Natural killer cell (primary cell): ENCODE measurements at regions not wholly inside any gene's neighbourhood (a gene's known extent, or its start where the extent isn't known, plus 50 kb on each side); places are given as distances from the start of the nearest gene placed in this dataset.

Experiments
- ATAC-seq, 3 donors: fragments of 150-1000 bp in 2 of 3; fragments of 200-7000 bp in 1 of 3; cut with Tn5 transposase; 1 replicate in 1 of 3; 2 replicates in 2 of 3; pipeline ENCODE4 v1.10.0; 2021; ENCODE audit warnings: mild to moderate bottlenecking in 2 of 3, moderate library complexity in 2 of 3
- DNase-seq, 2 donors: peaks; one replicate each; pipeline versions ENCODE4 v3.0.0 to v3.0.0-alpha.2; 2013 to 2021; ENCODE audit warnings: mixed read lengths in 1 of 2
- H3K27ac ChIP-seq: one replicate; pipeline ENCODE4 v1.5.1; 2013; ENCODE audit warnings: mild to moderate bottlenecking, low read length
- H3K27me3 ChIP-seq: one replicate; pipeline ENCODE4 v1.6.1; 2013; ENCODE audit warnings: low read length; ENCODE audit not compliant: control insufficient read depth, insufficient read depth
- H3K36me3 ChIP-seq: one replicate; pipeline ENCODE4 v1.6.1; 2013; ENCODE audit warnings: low read length; ENCODE audit not compliant: control insufficient read depth, insufficient read depth
- H3K4me1 ChIP-seq: one replicate; pipeline ENCODE4 v1.6.1; 2013; ENCODE audit warnings: low read length; ENCODE audit not compliant: control insufficient read depth, insufficient read depth
- H3K4me3 ChIP-seq: one replicate; pipeline ENCODE4 v1.5.1; 2013; ENCODE audit warnings: low read length
- H3K9me3 ChIP-seq: one replicate; pipeline ENCODE4 v1.6.1; 2013; ENCODE audit warnings: low read length; ENCODE audit not compliant: control insufficient read depth, insufficient read depth
- H3K27ac Mint-ChIP-seq, 2 donors: one replicate each; pipeline ENCODE4 v1.8.0; 2022; ENCODE audit warnings: mild to moderate bottlenecking in 2 of 2, mixed read lengths in 2 of 2, moderate library complexity in 1 of 2
- H3K27me3 Mint-ChIP-seq, 2 donors: one replicate each; pipeline ENCODE4 v1.8.0; 2022; ENCODE audit warnings: low read depth in 2 of 2, mixed read lengths in 2 of 2
- H3K36me3 Mint-ChIP-seq: one replicate; pipeline ENCODE4 v1.8.0; 2022; ENCODE audit warnings: mixed read lengths
- H3K4me1 Mint-ChIP-seq, 2 donors: one replicate each; pipeline ENCODE4 v1.8.0; 2022; ENCODE audit warnings: mixed read lengths in 2 of 2
- H3K4me3 Mint-ChIP-seq: one replicate; pipeline ENCODE4 v1.8.0; 2022; ENCODE audit warnings: mild to moderate bottlenecking, moderate library complexity, mixed read lengths
- H3K9me3 Mint-ChIP-seq, 2 donors: one replicate each; pipeline ENCODE4 v1.8.0; 2022; ENCODE audit warnings: mixed read lengths in 2 of 2
- CTCF ChIP-seq: fragments of 200-600 bp; IDR thresholded peaks from one replicate; pipeline ENCODE4 v1.8.0; 2022; ENCODE audit warnings: antibody characterized with exemption
- WGBS: methylation state at CpG from one replicate; pipeline ENCODE4 v1.1.7; 2013; ENCODE audit warnings: missing lambda C conversion rate; ENCODE audit not compliant: insufficient coverage; 5-methylcytosine and 5-hydroxymethylcytosine counted together
- intact Hi-C: fragments of 100-400 bp; cut with micrococcal nuclease; formaldehyde crosslinking; loops from one replicate; pipeline ENCODE4 v1.14.2; 2022

GRCh38 chr12:107530701-107531100, 154.9 kb upstream of the PWP1 start:
- no peaks in the 10 kb centered on the region for H3K27me3 ChIP-seq
- intact Hi-C loops: no loop called here
- no peaks in the 10 kb centered on the region for H3K36me3 Mint-ChIP-seq
- peaks cover 11% of the 10 kb centered on the region for H3K4me1 ChIP-seq
- H3K9me3 Mint-ChIP-seq: peaks cover 0 to 2% of the 10 kb centered on the region in 2 donors
- H3K4me1 Mint-ChIP-seq: peaks cover 25 to 27% of the 10 kb centered on the region in 2 donors
- no peak overlapping the region for H3K4me3 Mint-ChIP-seq
- no peak overlapping the region for H3K4me3 ChIP-seq
- no peaks in the 10 kb centered on the region for H3K36me3 ChIP-seq
- ATAC-seq: no peak
- no peaks in the 10 kb centered on the region for H3K27me3 Mint-ChIP-seq
- DNase-seq: no peak
- no peaks in the 10 kb centered on the region for H3K9me3 ChIP-seq
- 97% methylated on average over 2 of the region's 2 CpGs for WGBS
- H3K27ac ChIP-seq: no peak overlapping the region
- no peak overlapping the region for H3K27ac Mint-ChIP-seq
- no peak for TF ChIP-seq CTCF

- Mint-ChIP-seq H3K36me3 (no peaks in the 10 kb centered on the region), H3K4me1 (peaks cover 31% of the 10 kb centered on the region in 2 donors), H3K9me3 (peaks cover 0 to 2% of the 10 kb centered on the region in 2 donors), H3K4me3 (no peak overlapping the region), H3K27ac (peak overlapping the region in 1 of 2 donors; percentile 6), H3K27me3 (no peaks in the 10 kb centered on the region)
- no peak overlapping the region for H3K4me3 ChIP-seq
- H3K27me3 ChIP-seq: no peaks in the 10 kb centered on the region
- no peak for TF ChIP-seq CTCF
- intact Hi-C loops: no loop called here
- DNase-seq (no peak), ATAC-seq (peak in 1 of 3 donors; percentile 15)
- H3K4me1 ChIP-seq: peaks cover 9% of the 10 kb centered on the region
- H3K27ac ChIP-seq: no peak overlapping the region
- H3K9me3 ChIP-seq: no peaks in the 10 kb centered on the region
- H3K36me3 ChIP-seq: no peaks in the 10 kb centered on the region
Observed at GRCh38 chr12:107533218-107533617, 152.4 kb upstream of the PWP1 start.

- H3K4me3 Mint-ChIP-seq: no peak overlapping the region
- no peak for ATAC-seq
- no CpG with 5 or more reads among the region's 2 CpGs for whole genome bisulfite sequencing
- Histone ChIP-seq H3K27me3 (no peaks in the 10 kb centered on the region), H3K9me3 (no peaks in the 10 kb centered on the region), H3K4me1 (peaks cover 11% of the 10 kb centered on the region), H3K27ac (no peak overlapping the region), H3K4me3 (no peak overlapping the region), H3K36me3 (no peaks in the 10 kb centered on the region)
- no peak for TF ChIP-seq CTCF
- no peak for DNase-seq
- no peaks in the 10 kb centered on the region for H3K27me3 Mint-ChIP-seq
- H3K36me3 Mint-ChIP-seq: no peaks in the 10 kb centered on the region
- H3K27ac Mint-ChIP-seq: peak overlapping the region in 1 of 2 donors; percentile 8
- H3K9me3 Mint-ChIP-seq: peaks cover 0 to 2% of the 10 kb centered on the region in 2 donors
- peaks cover 35 to 46% of the 10 kb centered on the region in 2 donors for H3K4me1 Mint-ChIP-seq
- intact Hi-C loops: no loop called here
Observed at GRCh38 chr12:107536613-107537012, 149.0 kb upstream of the PWP1 start.

DNA sequence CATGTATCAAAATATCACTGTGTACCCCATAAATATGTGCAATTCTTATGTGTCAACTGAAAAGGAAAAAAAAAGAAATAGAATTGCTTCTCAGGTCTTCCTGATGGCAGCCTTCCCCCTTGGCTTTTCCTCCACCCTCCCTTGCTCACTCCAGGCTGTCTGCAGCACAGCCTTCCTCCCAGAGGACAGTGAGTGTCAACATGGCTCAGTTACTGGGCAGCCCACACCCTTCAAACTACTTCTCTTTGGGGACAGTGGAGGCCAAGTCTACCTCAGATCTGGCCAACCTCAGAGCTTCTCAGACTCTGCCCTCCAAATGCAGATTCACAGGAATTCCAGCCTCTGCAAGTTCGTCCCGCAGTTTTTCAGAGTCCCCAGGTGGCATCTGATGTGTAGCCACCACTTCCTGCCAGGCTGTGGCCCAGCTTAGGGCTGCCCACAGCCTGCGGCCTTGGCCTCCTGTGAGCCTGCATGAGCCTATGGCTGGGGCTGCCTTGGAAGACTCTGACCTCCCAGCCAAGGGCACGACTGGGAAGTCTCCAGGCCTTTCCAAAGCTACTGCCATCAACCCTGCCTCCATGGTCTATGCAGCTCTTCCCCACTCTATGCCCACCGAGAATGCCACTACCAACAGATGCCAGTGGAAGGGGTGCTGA, 148.0 kb upstream of the PWP1 start:
- intact Hi-C loops: no loop called here
- H3K4me1 ChIP-seq: peaks cover 11% of the 10 kb centered on the region
- no peak overlapping the region for H3K4me3 ChIP-seq
- H3K27ac ChIP-seq: no peak overlapping the region
- Mint-ChIP-seq H3K27ac (no peak overlapping the region), H3K27me3 (no peaks in the 10 kb centered on the region), H3K4me1 (peaks cover 35 to 46% of the 10 kb centered on the region in 2 donors), H3K9me3 (peaks cover 0 to 2% of the 10 kb centered on the region in 2 donors), H3K4me3 (no peak overlapping the region), H3K36me3 (no peaks in the 10 kb centered on the region)
- TF ChIP-seq CTCF: no peak
- DNase-seq (no peak), ATAC-seq (peak in 2 of 3 donors; percentile 41 to 66)
- WGBS: 49% methylated on average over 5 of the region's 5 CpGs
- no peaks in the 10 kb centered on the region for H3K9me3 ChIP-seq
- H3K36me3 ChIP-seq: no peaks in the 10 kb centered on the region
- H3K27me3 ChIP-seq: no peaks in the 10 kb centered on the region
